Ovary (tissue), 7 donors: ENCODE measurements at regions not wholly inside any gene's neighbourhood (a gene's known extent, or its start where the extent isn't known, plus 50 kb on each side); places are given as distances from the start of the nearest gene placed in this dataset.

Experiments used
- DNase-seq, 5 donors: peaks; one replicate each; pipeline ENCODE4 v3.0.0-alpha.2; 2019 to 2020
- H3K27ac ChIP-seq, 2 donors: fragments of 200-600 bp; one replicate each; pipeline versions ENCODE4 v1.5.1 to v1.8.0; 2019 to 2022
- H3K27me3 ChIP-seq: fragments of 200-600 bp; one replicate; pipeline ENCODE4 v1.8.0; 2022
- H3K36me3 ChIP-seq: fragments of 200-600 bp; sonication (generic); one replicate; pipeline ENCODE4 v1.5.1; 2019
- H3K4me1 ChIP-seq: one replicate; pipeline ENCODE4 v1.8.1; 2013; ENCODE audit warnings: mild to moderate bottlenecking, moderate library complexity; ENCODE audit not compliant: insufficient read depth
- H3K4me3 ChIP-seq: fragments of 200-600 bp; sonication (generic); one replicate; pipeline ENCODE4 v1.5.1; 2017
- H3K9me3 ChIP-seq, 2 donors: fragments of 200-600 bp in 1 of 2; sonication (generic) in 1 of 2; one replicate each; pipeline versions ENCODE4 v1.5.1 to v1.8.1; 2013 to 2019; ENCODE audit warnings: mild to moderate bottlenecking in 1 of 2, moderate library complexity in 1 of 2
- EP300 ChIP-seq: sonication (generic); formaldehyde crosslinking; IDR thresholded peaks from one replicate; pipeline ENCODE4 v1.6.1; 2017; ENCODE audit warnings: antibody characterized with exemption
- POLR2A ChIP-seq: fragments of 450-650 bp; IDR thresholded peaks from one replicate; pipeline ENCODE4 v1.6.1; 2017; ENCODE audit warnings: antibody characterized with exemption, mild to moderate bottlenecking, moderate library complexity
- WGBS, 3 donors: extraction: QIAGEN DNeasy Blood & Tissue Kit in 1 of 3; methylation state at CpG; one replicate each; pipeline versions ENCODE4 v1.1.5 to v1.1.7; 2013 to 2017; 5-methylcytosine and 5-hydroxymethylcytosine counted together
- intact Hi-C, 4 donors: fragments of 100-400 bp; cut with DNase I; formaldehyde crosslinking; loops; one replicate each; pipeline versions ENCODE4 v1.11.0 to v1.15.1; 2022 to 2023
- TF ChIP-seq, protein P1 (sequence below), 3 donors: fragments of 450-650 bp in 2 of 3; fragments of 200-600 bp in 1 of 3; IDR thresholded peaks; one replicate each; pipeline versions ENCODE4 v1.5.1 to v1.8.0; 2016 to 2022; ENCODE audit warnings: antibody characterized with exemption in 3 of 3, mild to moderate bottlenecking in 1 of 3
- donor health status: DM: no; HTN: no; CAD: no; lungs with moderate emphysema.
- donor health status: DM: no; HTN: no; CAD: no.
- donor health status: Bipolar disorder and iron deficiency.
- donor health status: DM: no; HTN: no; CAD: no.
- donor health status: DM: yes; HTN: yes; CAD: no.

- TF ChIP-seq, protein P1, sequence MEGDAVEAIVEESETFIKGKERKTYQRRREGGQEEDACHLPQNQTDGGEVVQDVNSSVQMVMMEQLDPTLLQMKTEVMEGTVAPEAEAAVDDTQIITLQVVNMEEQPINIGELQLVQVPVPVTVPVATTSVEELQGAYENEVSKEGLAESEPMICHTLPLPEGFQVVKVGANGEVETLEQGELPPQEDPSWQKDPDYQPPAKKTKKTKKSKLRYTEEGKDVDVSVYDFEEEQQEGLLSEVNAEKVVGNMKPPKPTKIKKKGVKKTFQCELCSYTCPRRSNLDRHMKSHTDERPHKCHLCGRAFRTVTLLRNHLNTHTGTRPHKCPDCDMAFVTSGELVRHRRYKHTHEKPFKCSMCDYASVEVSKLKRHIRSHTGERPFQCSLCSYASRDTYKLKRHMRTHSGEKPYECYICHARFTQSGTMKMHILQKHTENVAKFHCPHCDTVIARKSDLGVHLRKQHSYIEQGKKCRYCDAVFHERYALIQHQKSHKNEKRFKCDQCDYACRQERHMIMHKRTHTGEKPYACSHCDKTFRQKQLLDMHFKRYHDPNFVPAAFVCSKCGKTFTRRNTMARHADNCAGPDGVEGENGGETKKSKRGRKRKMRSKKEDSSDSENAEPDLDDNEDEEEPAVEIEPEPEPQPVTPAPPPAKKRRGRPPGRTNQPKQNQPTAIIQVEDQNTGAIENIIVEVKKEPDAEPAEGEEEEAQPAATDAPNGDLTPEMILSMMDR (IDR thresholded peaks at IDR 0.05): no peak
- TF ChIP-seq EP300 (no peak), POLR2A (no peak)
- DNase-seq: no peak
- intact Hi-C loops: no loop called here
Observed at GRCh38 chr21:19704832-19705231, 1293.4 kb upstream of the NCAM2 start.

DNA sequence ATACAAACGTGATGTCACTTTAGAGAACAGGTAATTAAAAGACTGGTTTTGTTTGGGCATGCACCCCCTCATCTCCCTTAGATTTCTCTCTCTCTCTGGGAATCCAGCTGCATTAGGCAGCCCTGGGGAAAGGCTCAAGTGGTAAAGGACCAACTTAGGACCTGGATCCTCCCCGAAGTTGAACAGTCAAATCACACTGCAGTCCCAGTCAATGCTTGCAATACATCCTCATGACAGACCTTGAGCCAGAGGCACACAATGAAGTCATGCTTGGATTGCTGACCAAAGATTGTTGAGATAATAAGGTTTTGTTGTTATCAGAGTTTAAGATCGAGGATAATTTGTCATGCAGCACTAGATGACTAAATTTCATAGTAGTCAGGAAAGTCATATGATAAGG is 1285.8 kb upstream of the NCAM2 start:
- DNase-seq: no peak
- Histone ChIP-seq H3K27ac (no peak overlapping the region), H3K9me3 (no peaks in the 10 kb centered on the region), H3K36me3 (no peaks in the 10 kb centered on the region), H3K4me3 (no peak overlapping the region), H3K27me3 (no peaks in the 10 kb centered on the region), H3K4me1 (no peaks in the 10 kb centered on the region)
- 79 to 88% (median 86%) methylated on average over 3 of the region's 3 CpGs for WGBS, 3 donors
- TF ChIP-seq POLR2A (no peak), EP300 (no peak)
- TF ChIP-seq, protein P1 (IDR thresholded peaks at IDR 0.05): no peak
- intact Hi-C loops: no loop called here

More at GRCh38 chr21:19704832-19705231, 1293.4 kb upstream of the NCAM2 start:
- peaks cover 0 to 3% of the 10 kb centered on the region in 2 donors for H3K9me3 ChIP-seq
- H3K4me3 ChIP-seq: no peak overlapping the region
- H3K4me1 ChIP-seq: no peaks in the 10 kb centered on the region
- no peaks in the 10 kb centered on the region for H3K27me3 ChIP-seq
- H3K27ac ChIP-seq: no peak overlapping the region
- no peaks in the 10 kb centered on the region for H3K36me3 ChIP-seq

DNA sequence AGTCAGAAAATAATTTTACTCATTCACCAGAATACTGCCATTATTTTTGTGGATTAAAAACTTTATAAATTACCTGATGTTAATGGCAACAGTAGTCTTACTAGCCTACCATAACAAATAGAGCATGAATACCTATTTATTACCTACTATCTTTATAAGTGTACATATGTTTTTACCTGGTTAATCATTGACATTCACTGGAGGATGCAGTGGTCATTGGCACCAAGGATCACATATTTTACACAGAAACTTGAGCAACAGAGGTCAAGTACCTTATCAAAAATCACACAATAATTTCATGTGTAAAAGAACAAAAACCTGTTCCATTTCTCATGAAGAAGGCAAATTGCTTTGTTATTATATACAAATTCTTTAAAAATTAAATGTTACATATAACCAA is 1284.9 kb upstream of the NCAM2 start:
- intact Hi-C loops: no loop called here
- no peak overlapping the region for H3K4me3 ChIP-seq
- DNase-seq: no peak
- no peaks in the 10 kb centered on the region for H3K9me3 ChIP-seq
- H3K27me3 ChIP-seq: no peaks in the 10 kb centered on the region
- TF ChIP-seq, protein P1 (IDR thresholded peaks at IDR 0.05): no peak
- TF ChIP-seq EP300: no peak
- no peak for TF ChIP-seq POLR2A
- H3K27ac ChIP-seq: no peak overlapping the region
- H3K36me3 ChIP-seq: no peaks in the 10 kb centered on the region
- no peaks in the 10 kb centered on the region for H3K4me1 ChIP-seq

- H3K27ac ChIP-seq: no peak overlapping the region
- H3K36me3 ChIP-seq: no peaks in the 10 kb centered on the region
- H3K4me3 ChIP-seq: no peak overlapping the region
- DNase-seq: no peak
- no peaks in the 10 kb centered on the region for H3K4me1 ChIP-seq
- no peaks in the 10 kb centered on the region for H3K9me3 ChIP-seq
- intact Hi-C loops: no loop called here
- TF ChIP-seq, protein P1 (IDR thresholded peaks at IDR 0.05): no peak
- no peak for TF ChIP-seq EP300
- no peak for TF ChIP-seq POLR2A
- WGBS, 3 donors: 68 to 79% (median 69%) methylated on average over 1 of the region's 1 CpG
- H3K27me3 ChIP-seq: no peaks in the 10 kb centered on the region
Observed at GRCh38 chr21:19724081-19724480, 1274.1 kb upstream of the NCAM2 start.

- H3K4me3 ChIP-seq: no peak overlapping the region
- WGBS, 3 donors: 30 to 45% (median 33%) methylated on average over 2 of the region's 2 CpGs
- no peak overlapping the region for H3K27ac ChIP-seq
- H3K9me3 ChIP-seq: no peaks in the 10 kb centered on the region
- intact Hi-C loops: no loop called here
- H3K4me1 ChIP-seq: no peaks in the 10 kb centered on the region
- H3K27me3 ChIP-seq: no peaks in the 10 kb centered on the region
- no peak for DNase-seq
- no peak for TF ChIP-seq POLR2A
- TF ChIP-seq, protein P1 (IDR thresholded peaks at IDR 0.05): no peak
- no peak for TF ChIP-seq EP300
- no peaks in the 10 kb centered on the region for H3K36me3 ChIP-seq
Observed at GRCh38 chr21:19731251-19731650, 1267.0 kb upstream of the NCAM2 start.
